K562 (cell line): ENCODE measurements at regions not wholly inside any gene's neighbourhood (a gene's known extent, or its start where the extent isn't known, plus 50 kb on each side); places are given as distances from the start of the nearest gene placed in this dataset.

Source experiments
- ATAC-seq: fragments of 200-7000 bp; cut with Tn5 transposase; 3 replicates; pipeline ENCODE4 v1.9.1; 2020; ENCODE audit warnings: moderate library complexity
- BruUV-seq: library from RNA; stranded (reverse); fragments of 400-500 nt; replicated peaks from 2 replicates; lab custom pipeline; 2021; lab: Mats Ljungman, UMichigan
- CTCF ChIA-PET: fragments of 300-600 bp; formaldehyde crosslinking; extraction: SDS; loops from one replicate; lab custom pipeline; 2021; ENCODE audit warnings: low intra/inter-chr PET ratio; lab: Yijun Ruan, JAX
- POLR2A ChIA-PET: fragments of 300-600, 350-650 bp; sonication (Branson Sonifier 250); formaldehyde crosslinking; extraction: SDS; loops from one replicate; lab custom pipeline; 2021; ENCODE audit warnings: antibody characterized with exemption, inconsistent platforms; lab: Yijun Ruan, JAX
- DNase-seq, 4 experiments: peaks; one replicate each; pipeline versions ENCODE4 v3.0.0 to v3.0.0-alpha.2; 2011 to 2018; ENCODE audit warnings: low spot score in 3 of 4, mixed read lengths in 3 of 4; ENCODE audit errors: extremely low read depth in 1 of 4
- FAIRE-seq: peaks from 2 replicates; lab custom pipeline; 2011; peaks lifted over from hg19 to GRCh38; lab: Jason Lieb, UNC
- H2AFZ ChIP-seq: 2 replicates; pipeline ENCODE4 v1.6.0; 2011; ENCODE audit warnings: low read depth, low read length, control low read depth, inconsistent platforms
- H3K27ac ChIP-seq: fragments of 200-600 bp; 3 replicates; pipeline ENCODE4 v1.8.0; 2011; ENCODE audit warnings: low read depth, mild to moderate bottlenecking, control low read depth, inconsistent platforms, low read length, moderate library complexity, mixed read lengths; ENCODE audit errors: extremely low read depth
- H3K27me3 ChIP-seq, 2 experiments: fragments of 300-600 bp in 1 of 2; 2 replicates in 1 of 2; 3 replicates in 1 of 2; pipeline versions ENCODE4 v1.6.0 to v1.8.0; 2011; ENCODE audit warnings: inconsistent platforms in 2 of 2, low read length in 2 of 2, mild to moderate bottlenecking in 1 of 2, mixed read lengths in 1 of 2, moderate library complexity in 1 of 2; ENCODE audit not compliant: control insufficient read depth in 2 of 2, insufficient read depth in 2 of 2
- H3K36me3 ChIP-seq: fragments of 300-600 bp; 3 replicates; pipeline ENCODE4 v1.8.0; 2011; ENCODE audit warnings: mild to moderate bottlenecking, low read length, inconsistent platforms; ENCODE audit not compliant: control insufficient read depth, insufficient read depth
- H3K4me1 ChIP-seq, 2 experiments: fragments of 200-600 bp in 1 of 2; replicated peaks in 1 of 2; 2 replicates in 1 of 2; 3 replicates in 1 of 2; pipeline versions ENCODE4 v1.5.1 to v1.8.0; 2011; ENCODE audit warnings: inconsistent platforms in 2 of 2, low read length in 2 of 2, mild to moderate bottlenecking in 1 of 2, mixed read lengths in 1 of 2, moderate library complexity in 1 of 2; ENCODE audit not compliant: control insufficient read depth in 2 of 2, insufficient read depth in 2 of 2
- H3K4me2 ChIP-seq: 2 replicates; pipeline ENCODE4 v1.6.1; 2011; ENCODE audit warnings: low read length, control low read depth, inconsistent platforms, mixed read lengths; ENCODE audit not compliant: insufficient read depth
- H3K4me3 ChIP-seq: fragments of 200-600 bp; sonication (generic), shearing (Covaris generic); 2 replicates; pipeline ENCODE4 v1.5.1; 2016; ENCODE audit warnings: control low read depth, inconsistent platforms
- H3K79me2 ChIP-seq: fragments of 200-600 bp; 3 replicates; pipeline ENCODE4 v1.8.0; 2011; ENCODE audit warnings: low read length, inconsistent platforms; ENCODE audit not compliant: control insufficient read depth, insufficient read depth
- H3K9ac ChIP-seq, 2 experiments: 2 replicates each; pipeline versions ENCODE4 v1.6.0 to v1.6.1; 2011; ENCODE audit warnings: low read depth in 2 of 2, low read length in 2 of 2, control low read depth in 1 of 2, inconsistent platforms in 1 of 2, mild to moderate bottlenecking in 1 of 2, mixed read lengths in 1 of 2; ENCODE audit not compliant: insufficient read depth in 1 of 2
- H3K9me1 ChIP-seq: one replicate; pipeline ENCODE4 v1.6.0; 2011; ENCODE audit warnings: inconsistent platforms, mild to moderate bottlenecking, low read length, moderate library complexity; ENCODE audit not compliant: control insufficient read depth, insufficient read depth
- H3K9me3 ChIP-seq: replicated peaks from 2 replicates; pipeline ENCODE4 v1.5.1; 2011; ENCODE audit warnings: low read depth, low read length, inconsistent platforms; ENCODE audit not compliant: control insufficient read depth, insufficient read depth
- H4K20me1 ChIP-seq: replicated peaks from 2 replicates; pipeline ENCODE4 v1.6.1; 2011; ENCODE audit warnings: low read length, inconsistent platforms, mixed read lengths; ENCODE audit not compliant: control insufficient read depth, insufficient read depth
- ARID2 ChIP-seq: fragments of 450-650 bp; IDR thresholded peaks from 2 replicates; pipeline ENCODE4 v1.6.1; 2017; ENCODE audit warnings: antibody characterized with exemption, mild to moderate bottlenecking
- ATF6 ChIP-seq: sonication (generic); formaldehyde crosslinking; IDR thresholded peaks from 2 replicates; pipeline ENCODE4 v1.4.0; 2020; ENCODE audit warnings: mild to moderate bottlenecking, missing genetic modification reagents
- CREBBP ChIP-seq: IDR thresholded peaks from one replicate; pipeline ENCODE4 v1.6.1; 2012; ENCODE audit warnings: low read depth, mild to moderate bottlenecking, control low read depth, inconsistent platforms, low read length
- ELF2 ChIP-seq: fragments of 250-450 bp; sonication (Bioruptor Pico); IDR thresholded peaks from 2 replicates; pipeline ENCODE4 v1.5.0; 2021; ENCODE audit warnings: mild to moderate bottlenecking
- HDAC1 ChIP-seq, 2 experiments: fragments of 450-650 bp; IDR thresholded peaks; 2 replicates each; pipeline ENCODE4 v1.6.1; 2016 to 2017; ENCODE audit warnings: inconsistent platforms in 1 of 2, mild to moderate bottlenecking in 1 of 2, moderate library complexity in 1 of 2
- JUND ChIP-seq, 2 experiments: IDR thresholded peaks; 2 replicates in 1 of 2; 3 replicates in 1 of 2; pipeline ENCODE4 v1.6.1; 2011; ENCODE audit warnings: borderline replicate concordance in 2 of 2, low read depth in 2 of 2, low read length in 2 of 2, improper control_type of control experiment in 1 of 2, missing biosample characterization in 1 of 2, missing genetic modification characterization in 1 of 2, missing genetic modification reagents in 1 of 2
- LCOR ChIP-seq: sonication (generic); formaldehyde crosslinking; IDR thresholded peaks from 2 replicates; pipeline ENCODE4 v1.8.0; 2022; ENCODE audit warnings: mild to moderate bottlenecking, missing genetic modification reagents
- NFRKB ChIP-seq: fragments of 450-650 bp; IDR thresholded peaks from 2 replicates; pipeline ENCODE4 v1.6.1; 2016; ENCODE audit warnings: low read depth
- PREB ChIP-seq: sonication (generic); formaldehyde crosslinking; IDR thresholded peaks from 2 replicates; pipeline ENCODE4 v1.8.1; 2023; ENCODE audit warnings: mild to moderate bottlenecking, missing genetic modification reagents
- SMARCE1 ChIP-seq: fragments of 450-650 bp; IDR thresholded peaks from 2 replicates; pipeline ENCODE4 v1.7.1; 2016; ENCODE audit warnings: mild to moderate bottlenecking
- TARDBP ChIP-seq: fragments of 450-650 bp; IDR thresholded peaks from 2 replicates; pipeline ENCODE4 v1.6.1; 2016
- ZNF398 ChIP-seq: fragments of 250-450 bp; sonication (Bioruptor Pico); IDR thresholded peaks from 2 replicates; pipeline ENCODE4 v1.8.0; 2021; ENCODE audit warnings: moderate library complexity, mild to moderate bottlenecking, inconsistent platforms
- ZNF696 ChIP-seq: fragments of 250-450 bp; sonication (Bioruptor Pico); conservative IDR thresholded peaks from 2 replicates; pipeline ENCODE4 v1.4.0; 2020; ENCODE audit warnings: mild to moderate bottlenecking, moderate library complexity
- whole genome bisulfite sequencing: fragments of 100-300 bp; shearing (Covaris generic); methylation state at CpG from one replicate; pipeline ENCODE4 v1.1.6; 2016; ENCODE audit warnings: low coverage, mixed read lengths; ENCODE audit not compliant: insufficient coverage; ENCODE audit errors: missing lambda C conversion rate; 5-methylcytosine and 5-hydroxymethylcytosine counted together
- in situ Hi-C: fragments of 300-500 bp; cut with MboI; formaldehyde crosslinking; loops from 4 replicates; pipeline ENCODE4 v1.15.0; 2018; ENCODE audit warnings: inconsistent platforms, mixed read lengths
- intact Hi-C: fragments of 100-400 bp; cut with micrococcal nuclease; formaldehyde crosslinking; loops from 2 replicates; pipeline ENCODE4 v1.14.2; 2022

GRCh38 chr6:82741996-82742385 is 323.6 kb downstream of the UBE3D start:
- no peaks in the 10 kb centered on the region for H3K79me2 ChIP-seq
- no TSS peak for BruUV-seq
- no peaks in the 10 kb centered on the region for H3K9me1 ChIP-seq
- DNase-seq (no peak), FAIRE-seq (no peak), ATAC-seq (no peak)
- H3K4me3 ChIP-seq = no peak overlapping the region
- no peak overlapping the region for H3K27ac ChIP-seq
- no peak overlapping the region for H2AFZ ChIP-seq
- no peak overlapping the region for H3K4me2 ChIP-seq
- H3K27me3 ChIP-seq = peaks cover 0 to 3% of the 10 kb centered on the region in 2 experiments; a peak in 1 of 5 replicates
- in situ Hi-C loops = loop anchor here (10.0 kb wide), 1 partner anchor 313 kb away; no protein-coding TSS in a partner anchor
- WGBS = 17% methylated on average over 3 of the region's 3 CpGs
- no peaks in the 10 kb centered on the region for H3K9me3 ChIP-seq
- intact Hi-C loops = no loop called here
- CTCF ChIA-PET = no interaction called here
- TF ChIP-seq ATF6 (no peak), PREB (no peak), NFRKB (no peak), ZNF696 (CRISPR knock-in tag) (no peak), ZNF398 (no peak), CREBBP (no peak), JUND (IDR thresholded peaks at IDR 0.05; ENCODE audit: borderline replicate concordance, low read depth, low read length) (no peak), JUND (tag; IDR thresholded peaks at IDR 0.05; ENCODE audit: borderline replicate concordance, low read depth, low read length) (no peak), SMARCE1 (no peak), ARID2 (no peak), HDAC1 (IDR thresholded peaks at IDR 0.05) (no peak), LCOR (CRISPR knock-in tag) (no peak), ELF2 (CRISPR knock-in tag) (no peak), TARDBP (no peak)
- no peaks in the 10 kb centered on the region for H4K20me1 ChIP-seq
- no peaks in the 10 kb centered on the region for H3K4me1 ChIP-seq
- POLR2A ChIA-PET = no interaction called here
- no peaks in the 10 kb centered on the region for H3K36me3 ChIP-seq
- H3K9ac ChIP-seq = no peak overlapping the region
